ENCODE measurements at regions not wholly inside any gene's neighbourhood (a gene's known extent, or its start where the extent isn't known, plus 50 kb on each side); places are given as distances from the start of the nearest gene placed in this dataset.

DNA sequence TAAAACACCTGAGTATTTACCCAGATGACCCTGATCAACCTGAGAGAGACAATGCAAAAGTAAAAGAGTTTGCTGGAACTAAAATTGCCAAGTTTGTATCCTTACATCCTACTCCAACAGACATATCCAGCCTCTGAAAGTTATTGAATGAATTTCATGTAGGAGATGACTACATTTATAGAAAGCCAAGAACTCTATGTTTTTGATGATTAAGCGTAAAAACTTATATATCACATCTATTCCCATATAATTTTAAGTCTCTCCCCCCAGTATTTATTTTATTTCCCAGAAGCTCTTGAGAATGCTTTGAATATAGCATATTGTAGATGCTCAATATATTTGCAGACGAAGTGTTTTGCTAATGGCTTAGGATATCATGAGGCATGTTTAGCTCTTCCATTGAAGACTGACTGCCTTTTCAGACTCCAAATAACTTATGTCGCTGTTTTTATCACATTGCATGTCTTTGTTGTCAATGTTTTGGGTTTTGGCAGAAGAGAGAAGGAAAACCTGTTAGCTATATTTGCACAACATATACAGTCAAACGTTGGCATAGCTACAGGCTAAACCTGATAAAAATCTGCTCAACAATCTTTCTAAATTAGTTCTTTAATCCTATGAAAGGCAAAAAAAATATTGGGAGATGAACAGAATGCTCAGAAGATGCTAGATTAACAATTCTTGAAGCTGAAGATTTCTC lies 213.6 kb downstream of the DIO2 start:
- WGBS (ENCODE audit: insufficient coverage, low coverage, low lambda C conversion rate, missing lambda C conversion rate) = 30% methylated on average over 4 of the region's 4 CpGs
- no peak for TF ChIP-seq POLR2A (IDR thresholded peaks at IDR 0.05)
- TF ChIP-seq, protein P1, sequence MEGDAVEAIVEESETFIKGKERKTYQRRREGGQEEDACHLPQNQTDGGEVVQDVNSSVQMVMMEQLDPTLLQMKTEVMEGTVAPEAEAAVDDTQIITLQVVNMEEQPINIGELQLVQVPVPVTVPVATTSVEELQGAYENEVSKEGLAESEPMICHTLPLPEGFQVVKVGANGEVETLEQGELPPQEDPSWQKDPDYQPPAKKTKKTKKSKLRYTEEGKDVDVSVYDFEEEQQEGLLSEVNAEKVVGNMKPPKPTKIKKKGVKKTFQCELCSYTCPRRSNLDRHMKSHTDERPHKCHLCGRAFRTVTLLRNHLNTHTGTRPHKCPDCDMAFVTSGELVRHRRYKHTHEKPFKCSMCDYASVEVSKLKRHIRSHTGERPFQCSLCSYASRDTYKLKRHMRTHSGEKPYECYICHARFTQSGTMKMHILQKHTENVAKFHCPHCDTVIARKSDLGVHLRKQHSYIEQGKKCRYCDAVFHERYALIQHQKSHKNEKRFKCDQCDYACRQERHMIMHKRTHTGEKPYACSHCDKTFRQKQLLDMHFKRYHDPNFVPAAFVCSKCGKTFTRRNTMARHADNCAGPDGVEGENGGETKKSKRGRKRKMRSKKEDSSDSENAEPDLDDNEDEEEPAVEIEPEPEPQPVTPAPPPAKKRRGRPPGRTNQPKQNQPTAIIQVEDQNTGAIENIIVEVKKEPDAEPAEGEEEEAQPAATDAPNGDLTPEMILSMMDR (IDR thresholded peaks at IDR 0.05) = no peak
- ATAC-seq (no peak), DNase-seq (no peak)
- no peaks in the 10 kb centered on the region for H3K9me3 ChIP-seq
- intact Hi-C loops (cut with DNase I) = no loop called here
- H3K27ac ChIP-seq = no peak overlapping the region
- H3K27me3 ChIP-seq = no peaks in the 10 kb centered on the region
- H3K4me3 ChIP-seq = no peak overlapping the region
- H3K4me1 ChIP-seq = no peaks in the 10 kb centered on the region
- H3K36me3 ChIP-seq = no peaks in the 10 kb centered on the region

DNA sequence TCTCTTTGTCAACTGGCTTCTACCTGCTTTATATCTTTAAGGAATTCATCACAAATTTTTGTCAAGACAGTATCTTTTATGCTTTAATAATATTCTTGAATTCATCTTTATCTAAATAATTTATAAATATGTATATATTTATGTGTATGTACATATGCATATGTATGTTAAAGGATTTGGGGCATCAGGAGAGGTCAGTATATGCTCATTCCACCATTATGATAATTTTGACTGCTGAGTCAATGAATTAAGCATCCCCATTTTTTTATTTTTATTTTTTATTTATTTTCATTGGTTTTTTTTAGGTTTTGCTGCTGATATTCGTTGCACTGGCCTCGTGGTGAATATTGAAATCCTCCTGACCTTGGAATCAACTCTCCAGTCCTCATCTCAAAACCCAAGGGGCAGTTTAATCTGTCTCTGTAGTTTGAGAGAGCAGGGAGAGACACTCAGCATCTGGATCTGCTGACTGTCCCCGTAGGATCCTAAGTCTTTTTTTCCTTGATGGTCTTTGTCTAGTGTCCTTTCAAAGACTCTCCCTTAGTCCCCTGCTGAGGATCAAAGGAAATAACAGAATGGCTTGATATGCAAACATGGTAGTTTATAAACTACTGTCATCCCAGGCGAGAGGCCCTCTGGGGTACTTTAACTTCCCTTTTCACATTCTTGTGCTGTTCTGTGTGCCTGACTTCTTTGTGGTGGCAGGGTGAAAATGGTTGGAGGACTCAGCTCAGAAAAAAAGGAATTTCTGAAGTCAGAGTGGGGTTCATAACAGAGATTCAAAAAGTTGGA lies 218.7 kb downstream of the DIO2 start:
- no peak for TF ChIP-seq POLR2A (IDR thresholded peaks at IDR 0.05)
- TF ChIP-seq, protein P1 (IDR thresholded peaks at IDR 0.05) = no peak
- DNase-seq (no peak), ATAC-seq (no peak)
- H3K27me3 ChIP-seq = no peaks in the 10 kb centered on the region
- no peaks in the 10 kb centered on the region for H3K36me3 ChIP-seq
- H3K4me3 ChIP-seq = no peak overlapping the region
- H3K9me3 ChIP-seq = no peaks in the 10 kb centered on the region
- no peaks in the 10 kb centered on the region for H3K4me1 ChIP-seq
- intact Hi-C loops (cut with DNase I) = no loop called here
- no peak overlapping the region for H3K27ac ChIP-seq
- WGBS (ENCODE audit: insufficient coverage, low coverage, low lambda C conversion rate, missing lambda C conversion rate) = 18% methylated on average over 4 of the region's 4 CpGs

DNA sequence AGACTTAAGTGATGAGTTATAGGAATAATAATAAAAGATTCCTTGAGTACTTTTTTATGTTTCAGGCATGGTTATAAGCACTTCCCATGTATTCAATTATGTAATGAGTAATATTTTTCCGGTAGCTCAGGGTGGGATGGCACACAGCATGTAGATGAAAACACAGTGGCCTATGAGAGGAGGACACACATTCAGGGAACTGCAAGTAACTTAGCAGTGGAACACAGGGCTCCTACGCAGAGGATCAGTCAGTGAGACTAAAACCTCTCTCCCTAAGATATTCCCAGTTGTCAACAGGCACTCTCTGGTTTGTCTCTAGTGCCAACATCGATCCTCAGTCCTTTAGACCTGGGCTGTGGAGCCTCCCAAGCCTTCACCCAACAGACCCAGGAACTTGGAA lies 219.4 kb downstream of the DIO2 start:
- no peak overlapping the region for H3K27ac ChIP-seq
- no peak for TF ChIP-seq POLR2A (IDR thresholded peaks at IDR 0.05)
- TF ChIP-seq, protein P1 (IDR thresholded peaks at IDR 0.05) = no peak
- intact Hi-C loops (cut with DNase I) = no loop called here
- ATAC-seq = no peak
- no peaks in the 10 kb centered on the region for H3K9me3 ChIP-seq
- no peaks in the 10 kb centered on the region for H3K4me1 ChIP-seq
- DNase-seq = no peak
- no peaks in the 10 kb centered on the region for H3K27me3 ChIP-seq
- no peaks in the 10 kb centered on the region for H3K36me3 ChIP-seq
- 69% methylated on average over 3 of the region's 3 CpGs for WGBS (ENCODE audit: insufficient coverage, low coverage, low lambda C conversion rate, missing lambda C conversion rate)
- no peak overlapping the region for H3K4me3 ChIP-seq

DNA sequence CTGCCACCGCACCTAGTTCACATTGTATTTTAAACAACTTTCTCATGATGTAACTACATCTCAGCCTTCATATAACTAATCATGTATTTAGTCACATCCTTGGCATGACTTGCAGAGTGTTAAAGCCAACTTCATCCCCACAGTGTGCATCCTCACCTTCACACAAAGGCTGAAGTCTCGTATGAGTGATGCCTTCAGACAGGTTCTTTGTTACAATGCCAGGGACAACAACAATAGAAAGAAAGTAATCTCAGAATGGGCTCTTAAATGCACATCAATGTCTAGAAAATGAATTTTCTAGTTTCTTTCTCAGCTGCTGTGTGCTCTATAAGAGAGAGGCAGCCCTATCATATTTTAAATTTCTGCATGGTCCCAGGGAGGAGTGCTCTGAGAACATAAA lies 221.3 kb downstream of the DIO2 start:
- Histone ChIP-seq H3K4me1 (no peaks in the 10 kb centered on the region), H3K27me3 (no peaks in the 10 kb centered on the region), H3K4me3 (no peak overlapping the region), H3K9me3 (no peaks in the 10 kb centered on the region), H3K36me3 (no peaks in the 10 kb centered on the region), H3K27ac (no peak overlapping the region)
- TF ChIP-seq, protein P1 (IDR thresholded peaks at IDR 0.05) = no peak
- no peak for TF ChIP-seq POLR2A (IDR thresholded peaks at IDR 0.05)
- ATAC-seq (no peak), DNase-seq (no peak)
- intact Hi-C loops (cut with DNase I) = no loop called here
- WGBS (ENCODE audit: insufficient coverage, low coverage, low lambda C conversion rate, missing lambda C conversion rate) = 34% methylated on average over 2 of the region's 2 CpGs
